RWPE1 (cell line): ENCODE measurements at regions not wholly inside any gene's neighbourhood (a gene's known extent, or its start where the extent isn't known, plus 50 kb on each side); places are given as distances from the start of the nearest gene placed in this dataset.

Experiments
- CTCF ChIA-PET: fragments of 350-600 bp; sonication (Branson Sonifier 250); formaldehyde crosslinking; extraction: SDS; loops from one replicate; lab custom pipeline; 2021; lab: Yijun Ruan, JAX
- POLR2A ChIA-PET: fragments of 400-600 bp; formaldehyde crosslinking; extraction: SDS; loops from one replicate; lab custom pipeline; 2020; ENCODE audit warnings: antibody characterized with exemption; ENCODE audit not compliant: low non-redundant PET; lab: Yijun Ruan, JAX
- DNase-seq: peaks from one replicate; pipeline ENCODE4 v3.0.0; 2012; ENCODE audit warnings: low spot score
- H3K27ac ChIP-seq: fragments of 450-650 bp; 2 replicates; pipeline ENCODE4 v1.5.1; 2017
- CTCF ChIP-seq: fragments of 450-650 bp; conservative IDR thresholded peaks from 2 replicates; pipeline ENCODE4 v1.5.1; 2017; ENCODE audit warnings: low read depth, mild to moderate bottlenecking

DNA sequence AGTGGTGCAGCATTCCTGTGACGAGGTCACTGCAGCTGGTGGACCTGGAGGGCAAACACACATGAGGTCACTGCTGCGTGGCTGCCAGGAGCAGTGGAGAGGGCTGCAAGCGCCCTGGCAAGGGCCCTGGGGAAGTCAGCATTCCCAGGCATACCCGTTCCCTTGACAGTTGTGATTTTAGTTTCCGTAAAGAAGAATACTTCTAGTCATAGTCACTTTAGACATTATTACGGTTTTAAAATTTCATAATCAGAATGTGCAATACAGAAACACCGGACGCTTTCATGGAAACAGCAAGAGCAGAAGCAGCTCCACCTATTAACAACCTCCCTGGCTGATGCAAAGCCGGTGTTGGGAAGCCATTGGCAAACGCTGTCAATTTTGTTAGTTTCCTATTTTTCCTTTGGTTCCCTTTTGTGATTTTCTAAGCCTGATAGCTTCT lies 129.8 kb downstream of the GADD45G start:
- ChIA-PET CTCF (interaction anchor here (0.6 to 1.5 kb wide), 2 partner anchors 132 to 347 kb away, joined by 3 to 6 read pairs; no protein-coding TSS in a partner anchor), POLR2A (no interaction called here)
- H3K27ac ChIP-seq: no peak overlapping the region
- no peak for TF ChIP-seq CTCF
- DNase-seq: no peak

- POLR2A ChIA-PET: interaction anchor here (1.1 kb wide), 1 partner anchor 133 kb away, joined by 3 read pairs; no protein-coding TSS in a partner anchor
- CTCF ChIA-PET: interaction anchor here (1.1 kb wide), 1 partner anchor 10 kb away, joined by 4 read pairs; no protein-coding TSS in a partner anchor
Measured at GRCh38 chr9:89738137-89738932, 133.5 kb downstream of the GADD45G start.

DNA sequence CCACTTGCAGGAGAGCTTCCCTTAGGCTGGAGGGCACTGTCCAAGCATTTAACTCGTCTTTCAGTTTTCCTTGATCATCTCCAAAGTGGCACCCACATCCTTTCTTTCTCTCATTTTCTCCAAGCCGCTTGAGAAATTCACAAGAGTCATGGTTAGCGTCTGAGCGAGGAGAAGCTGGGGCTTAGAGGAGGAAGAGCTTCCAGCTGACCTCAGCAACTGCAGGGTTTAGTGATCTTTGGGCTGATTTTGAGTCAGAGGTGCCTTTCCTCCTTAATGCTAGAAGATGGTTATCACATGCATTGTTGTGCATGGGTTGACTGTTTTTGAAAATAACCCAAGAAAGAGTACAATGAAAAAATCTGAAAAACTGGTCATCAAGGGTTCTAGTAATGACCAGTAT lies 134.7 kb downstream of the GADD45G start:
- POLR2A ChIA-PET: interaction anchor here (1.1 kb wide), 1 partner anchor 134 kb away, joined by 3 read pairs; no protein-coding TSS in a partner anchor
- no peak for TF ChIP-seq CTCF
- no peak for DNase-seq

More at GRCh38 chr9:89738137-89738932, 133.5 kb downstream of the GADD45G start:
- no peak overlapping the region for H3K27ac ChIP-seq
- no peak for TF ChIP-seq CTCF
- no peak for DNase-seq

DNA sequence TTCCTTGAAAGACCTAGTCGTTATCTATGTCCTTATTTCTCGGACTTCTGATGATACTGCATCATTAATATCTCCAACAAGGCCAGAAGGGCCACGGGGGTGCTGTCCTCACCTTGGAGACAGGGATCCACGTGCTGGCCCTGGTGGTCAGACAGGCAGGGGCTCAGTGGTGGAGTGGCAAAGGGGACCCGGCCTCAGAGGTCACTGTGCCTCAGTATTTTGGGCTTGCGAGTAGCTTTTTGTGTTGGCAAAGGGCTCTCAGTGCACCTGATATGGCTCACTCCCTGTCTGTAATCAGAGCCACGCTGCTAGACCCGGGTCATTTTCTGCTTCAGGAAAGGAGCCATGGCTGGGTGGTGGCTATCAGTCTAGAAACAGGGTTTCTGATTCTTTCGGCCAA lies 135.1 kb downstream of the GADD45G start:
- TF ChIP-seq CTCF: no peak
- DNase-seq: no peak
- POLR2A ChIA-PET: no interaction called here
- no peak overlapping the region for H3K27ac ChIP-seq
- CTCF ChIA-PET: no interaction called here

More for the DNA sequence above, 134.7 kb downstream of the GADD45G start:
- CTCF ChIA-PET: interaction anchor here (0.7 to 1.1 kb wide), 2 partner anchors 11 to 14 kb away, joined by 4 to 5 read pairs; no protein-coding TSS in a partner anchor
- no peak overlapping the region for H3K27ac ChIP-seq

GRCh38 chr9:89740722-89741121 lies 135.9 kb downstream of the GADD45G start:
- CTCF ChIA-PET: interaction anchor here (0.6 kb wide), 1 partner anchor 65 kb away, joined by 3 read pairs; no protein-coding TSS in a partner anchor
- POLR2A ChIA-PET: no interaction called here
- TF ChIP-seq CTCF: no peak
- no peak overlapping the region for H3K27ac ChIP-seq
- DNase-seq: no peak

DNA sequence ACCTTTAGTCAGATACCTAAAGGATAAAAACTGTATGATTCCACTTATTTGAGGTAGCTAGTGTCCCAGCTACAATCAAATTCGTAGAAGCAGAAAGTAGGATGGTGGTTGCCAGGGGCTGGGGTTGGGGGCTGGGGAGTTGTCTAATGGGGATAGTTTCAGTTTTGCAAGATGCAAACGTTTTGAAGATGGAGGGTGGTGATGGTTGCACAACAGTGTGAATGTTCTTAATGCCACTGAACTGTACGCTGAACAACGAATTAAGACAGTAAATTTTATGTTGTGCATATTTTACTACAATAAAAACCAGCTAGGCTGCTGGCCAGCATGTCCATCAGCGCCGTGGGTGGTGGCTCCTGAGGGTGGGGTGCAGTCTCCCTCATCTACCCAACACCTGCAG lies 137.8 kb downstream of the GADD45G start:
- DNase-seq: no peak
- ChIA-PET POLR2A (no interaction called here), CTCF (interaction anchor here (0.5 to 1.1 kb wide), 4 partner anchors 24 to 140 kb away, joined by 3 to 7 read pairs (median 4); no protein-coding TSS in a partner anchor)
- no peak for TF ChIP-seq CTCF
- no peak overlapping the region for H3K27ac ChIP-seq
